ENCODE measurements at regions not wholly inside any gene's neighbourhood (a gene's known extent, or its start where the extent isn't known, plus 50 kb on each side); places are given as distances from the start of the nearest gene placed in this dataset.

- Histone ChIP-seq H3K27ac (ENCODE audit: low read length) (no peak overlapping the region), H3K9ac (ENCODE audit: low read length) (no peak overlapping the region), H3K4me3 (ENCODE audit: low read length) (no peak overlapping the region), H4K20me1 (ENCODE audit: insufficient read depth) (no peaks in the 10 kb centered on the region), H3K27me3 (ENCODE audit: insufficient read depth, low read depth, low read length) (no peaks in the 10 kb centered on the region), H3F3A (ENCODE audit: insufficient read depth, low read length, poor library complexity, severe bottlenecking) (no peaks in the 10 kb centered on the region), H3K9me3 (ENCODE audit: low read length) (no peaks in the 10 kb centered on the region), H3K79me2 (replicated peaks; ENCODE audit: insufficient read depth, low read length) (no peaks in the 10 kb centered on the region), H2AFZ (ENCODE audit: low read depth, low read length) (no peak overlapping the region), H3K36me3 (ENCODE audit: insufficient read depth, low read length) (no peaks in the 10 kb centered on the region), H3K4me2 (ENCODE audit: low read length) (no peak overlapping the region), H3K9me2 (ENCODE audit: insufficient read depth, low read length) (no peaks in the 10 kb centered on the region)
- TF ChIP-seq EP300 (conservative IDR thresholded peaks at IDR 0.05; ENCODE audit: poor library complexity, severe bottlenecking) (no peak), POLR2AphosphoS5 (IDR thresholded peaks at IDR 0.05) (no peak), TAF1 (IDR thresholded peaks at IDR 0.05; ENCODE audit: low read depth) (no peak), SMC3 (conservative IDR thresholded peaks at IDR 0.05; ENCODE audit: poor library complexity) (no peak), MXI1 (conservative IDR thresholded peaks at IDR 0.05; ENCODE audit: poor library complexity, severe bottlenecking) (no peak), RAD21 (conservative IDR thresholded peaks at IDR 0.05) (no peak), EZH2 (IDR thresholded peaks at IDR 0.05; ENCODE audit: borderline replicate concordance, insufficient read depth, low read length, poor library complexity, severe bottlenecking) (no peak)
- TF ChIP-seq, protein P1, sequence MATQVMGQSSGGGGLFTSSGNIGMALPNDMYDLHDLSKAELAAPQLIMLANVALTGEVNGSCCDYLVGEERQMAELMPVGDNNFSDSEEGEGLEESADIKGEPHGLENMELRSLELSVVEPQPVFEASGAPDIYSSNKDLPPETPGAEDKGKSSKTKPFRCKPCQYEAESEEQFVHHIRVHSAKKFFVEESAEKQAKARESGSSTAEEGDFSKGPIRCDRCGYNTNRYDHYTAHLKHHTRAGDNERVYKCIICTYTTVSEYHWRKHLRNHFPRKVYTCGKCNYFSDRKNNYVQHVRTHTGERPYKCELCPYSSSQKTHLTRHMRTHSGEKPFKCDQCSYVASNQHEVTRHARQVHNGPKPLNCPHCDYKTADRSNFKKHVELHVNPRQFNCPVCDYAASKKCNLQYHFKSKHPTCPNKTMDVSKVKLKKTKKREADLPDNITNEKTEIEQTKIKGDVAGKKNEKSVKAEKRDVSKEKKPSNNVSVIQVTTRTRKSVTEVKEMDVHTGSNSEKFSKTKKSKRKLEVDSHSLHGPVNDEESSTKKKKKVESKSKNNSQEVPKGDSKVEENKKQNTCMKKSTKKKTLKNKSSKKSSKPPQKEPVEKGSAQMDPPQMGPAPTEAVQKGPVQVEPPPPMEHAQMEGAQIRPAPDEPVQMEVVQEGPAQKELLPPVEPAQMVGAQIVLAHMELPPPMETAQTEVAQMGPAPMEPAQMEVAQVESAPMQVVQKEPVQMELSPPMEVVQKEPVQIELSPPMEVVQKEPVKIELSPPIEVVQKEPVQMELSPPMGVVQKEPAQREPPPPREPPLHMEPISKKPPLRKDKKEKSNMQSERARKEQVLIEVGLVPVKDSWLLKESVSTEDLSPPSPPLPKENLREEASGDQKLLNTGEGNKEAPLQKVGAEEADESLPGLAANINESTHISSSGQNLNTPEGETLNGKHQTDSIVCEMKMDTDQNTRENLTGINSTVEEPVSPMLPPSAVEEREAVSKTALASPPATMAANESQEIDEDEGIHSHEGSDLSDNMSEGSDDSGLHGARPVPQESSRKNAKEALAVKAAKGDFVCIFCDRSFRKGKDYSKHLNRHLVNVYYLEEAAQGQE (IDR thresholded peaks at IDR 0.05; ENCODE audit: borderline replicate concordance): no peak
- TF ChIP-seq, protein P2, sequence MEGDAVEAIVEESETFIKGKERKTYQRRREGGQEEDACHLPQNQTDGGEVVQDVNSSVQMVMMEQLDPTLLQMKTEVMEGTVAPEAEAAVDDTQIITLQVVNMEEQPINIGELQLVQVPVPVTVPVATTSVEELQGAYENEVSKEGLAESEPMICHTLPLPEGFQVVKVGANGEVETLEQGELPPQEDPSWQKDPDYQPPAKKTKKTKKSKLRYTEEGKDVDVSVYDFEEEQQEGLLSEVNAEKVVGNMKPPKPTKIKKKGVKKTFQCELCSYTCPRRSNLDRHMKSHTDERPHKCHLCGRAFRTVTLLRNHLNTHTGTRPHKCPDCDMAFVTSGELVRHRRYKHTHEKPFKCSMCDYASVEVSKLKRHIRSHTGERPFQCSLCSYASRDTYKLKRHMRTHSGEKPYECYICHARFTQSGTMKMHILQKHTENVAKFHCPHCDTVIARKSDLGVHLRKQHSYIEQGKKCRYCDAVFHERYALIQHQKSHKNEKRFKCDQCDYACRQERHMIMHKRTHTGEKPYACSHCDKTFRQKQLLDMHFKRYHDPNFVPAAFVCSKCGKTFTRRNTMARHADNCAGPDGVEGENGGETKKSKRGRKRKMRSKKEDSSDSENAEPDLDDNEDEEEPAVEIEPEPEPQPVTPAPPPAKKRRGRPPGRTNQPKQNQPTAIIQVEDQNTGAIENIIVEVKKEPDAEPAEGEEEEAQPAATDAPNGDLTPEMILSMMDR (IDR thresholded peaks at IDR 0.05; ENCODE audit: poor library complexity, severe bottlenecking): no peak
These were observed 53.3 kb upstream of the PASD1 start for GRCh38 chrX:151510203-151510602.

DNA sequence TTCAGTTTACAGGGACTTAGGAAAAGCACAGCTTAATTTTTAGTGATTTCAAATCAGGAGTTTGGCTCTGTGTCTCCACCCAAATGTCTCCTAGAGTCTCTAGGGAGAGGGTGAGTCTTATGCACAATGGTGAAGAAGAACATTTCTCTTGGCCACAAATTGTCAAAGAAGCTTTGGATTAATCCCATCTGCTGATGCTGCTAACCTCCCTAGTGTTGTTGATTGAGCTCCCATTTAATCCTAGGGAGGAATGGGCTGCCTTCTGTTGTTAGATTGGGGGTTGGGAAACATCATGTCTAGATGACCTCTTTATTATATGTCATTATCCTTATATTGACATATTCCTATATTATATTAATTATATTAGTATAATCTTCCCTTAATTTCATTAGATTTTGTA is 50.0 kb upstream of the PASD1 start:
- Histone ChIP-seq H3F3A (ENCODE audit: insufficient read depth, low read length, poor library complexity, severe bottlenecking) (no peaks in the 10 kb centered on the region), H3K9me2 (ENCODE audit: insufficient read depth, low read length) (no peaks in the 10 kb centered on the region), H3K79me2 (replicated peaks; ENCODE audit: insufficient read depth, low read length) (no peaks in the 10 kb centered on the region), H2AFZ (ENCODE audit: low read depth, low read length) (no peak overlapping the region), H3K36me3 (ENCODE audit: insufficient read depth, low read length) (no peaks in the 10 kb centered on the region), H4K20me1 (ENCODE audit: insufficient read depth) (no peaks in the 10 kb centered on the region), H3K4me3 (ENCODE audit: low read length) (no peak overlapping the region), H3K9me3 (ENCODE audit: low read length) (no peaks in the 10 kb centered on the region), H3K9ac (ENCODE audit: low read length) (no peak overlapping the region), H3K4me2 (ENCODE audit: low read length) (no peak overlapping the region), H3K27ac (ENCODE audit: low read length) (no peak overlapping the region), H3K27me3 (ENCODE audit: insufficient read depth, low read depth, low read length) (no peaks in the 10 kb centered on the region)
- no peak for TF ChIP-seq EZH2 (IDR thresholded peaks at IDR 0.05; ENCODE audit: borderline replicate concordance, insufficient read depth, low read length, poor library complexity, severe bottlenecking)
- no peak for TF ChIP-seq MXI1 (conservative IDR thresholded peaks at IDR 0.05; ENCODE audit: poor library complexity, severe bottlenecking)
- no peak for TF ChIP-seq SMC3 (conservative IDR thresholded peaks at IDR 0.05; ENCODE audit: poor library complexity)
- TF ChIP-seq, protein P2 (IDR thresholded peaks at IDR 0.05; ENCODE audit: poor library complexity, severe bottlenecking): no peak
- TF ChIP-seq POLR2AphosphoS5 (IDR thresholded peaks at IDR 0.05): no peak
- TF ChIP-seq TAF1 (IDR thresholded peaks at IDR 0.05; ENCODE audit: low read depth): no peak
- TF ChIP-seq, protein P1 (IDR thresholded peaks at IDR 0.05; ENCODE audit: borderline replicate concordance): no peak
- no peak for TF ChIP-seq RAD21 (conservative IDR thresholded peaks at IDR 0.05)
